Neuronal stem cell (in vitro differentiated cells): ENCODE measurements at regions not wholly inside any gene's neighbourhood (a gene's known extent, or its start where the extent isn't known, plus 50 kb on each side); places are given as distances from the start of the nearest gene placed in this dataset.
A peak's percentile ranks its signal among the peaks of the same experiment; 100 is the strongest.

Experiments
- DNase-seq: peaks from one replicate; pipeline ENCODE4 v3.0.0-alpha.2; 2013; ENCODE audit warnings: low spot score
- H2AFZ ChIP-seq: one replicate; pipeline ENCODE4 v1.6.1; 2013; ENCODE audit warnings: mild to moderate bottlenecking, low read length, inconsistent platforms
- H2AK5ac ChIP-seq: 2 replicates; pipeline ENCODE4 v1.6.1; 2013; ENCODE audit warnings: low read depth, mild to moderate bottlenecking, inconsistent platforms, low read length, moderate library complexity, mixed read lengths
- H2BK120ac ChIP-seq: 2 replicates; pipeline ENCODE4 v1.6.1; 2013; ENCODE audit warnings: low read depth, mild to moderate bottlenecking, inconsistent platforms, low read length, moderate library complexity, mixed read lengths
- H2BK12ac ChIP-seq: one replicate; pipeline ENCODE4 v1.6.1; 2013; ENCODE audit warnings: low read length, inconsistent platforms
- H2BK15ac ChIP-seq: 2 replicates; pipeline ENCODE4 v1.6.1; 2013; ENCODE audit warnings: mild to moderate bottlenecking, low read length, inconsistent platforms, mixed read lengths
- H2BK5ac ChIP-seq: one replicate; pipeline ENCODE4 v1.6.1; 2013; ENCODE audit warnings: inconsistent platforms, mild to moderate bottlenecking, low read length, moderate library complexity
- H3K14ac ChIP-seq: one replicate; pipeline ENCODE4 v1.6.1; 2013; ENCODE audit warnings: low read length, inconsistent platforms
- H3K18ac ChIP-seq: 2 replicates; pipeline ENCODE4 v1.6.1; 2013; ENCODE audit warnings: low read length, inconsistent platforms
- H3K23ac ChIP-seq: 2 replicates; pipeline ENCODE4 v1.6.1; 2013; ENCODE audit warnings: low read depth, mild to moderate bottlenecking, mixed read lengths, low read length, inconsistent platforms; ENCODE audit not compliant: poor library complexity
- H3K27ac ChIP-seq: replicated peaks from 3 replicates; pipeline ENCODE4 v1.5.1; 2013; ENCODE audit warnings: low read length, inconsistent platforms
- H3K27me3 ChIP-seq, 3 experiments: 2 replicates each; pipeline ENCODE4 v1.6.1; 2013; ENCODE audit warnings: low read length in 3 of 3, mild to moderate bottlenecking in 2 of 3, inconsistent platforms in 1 of 3, low read depth in 1 of 3, mixed read lengths in 1 of 3, moderate library complexity in 1 of 3; ENCODE audit not compliant: control insufficient read depth in 3 of 3, insufficient read depth in 3 of 3
- H3K36me3 ChIP-seq, 2 donors: replicated peaks in 1 of 2; 2 replicates each; pipeline ENCODE4 v1.6.1; 2013; ENCODE audit warnings: low read length in 2 of 2; ENCODE audit not compliant: control insufficient read depth in 2 of 2, insufficient read depth in 2 of 2
- H3K4ac ChIP-seq: 2 replicates; pipeline ENCODE4 v1.6.1; 2013; ENCODE audit warnings: inconsistent platforms, mild to moderate bottlenecking, low read length, moderate library complexity
- H3K4me1 ChIP-seq, 2 donors: 1 replicate in 1 of 2; 2 replicates in 1 of 2; pipeline ENCODE4 v1.6.1; 2013; ENCODE audit warnings: low read length in 2 of 2, low read depth in 1 of 2; ENCODE audit not compliant: control insufficient read depth in 2 of 2, insufficient read depth in 1 of 2
- H3K4me2 ChIP-seq: one replicate; pipeline ENCODE4 v1.6.1; 2013; ENCODE audit warnings: mild to moderate bottlenecking, low read length, inconsistent platforms; ENCODE audit not compliant: insufficient read depth, poor library complexity, severe bottlenecking
- H3K4me3 ChIP-seq, 2 donors: 2 replicates each; pipeline ENCODE4 v1.5.1; 2013; ENCODE audit warnings: low read length in 2 of 2, mild to moderate bottlenecking in 2 of 2, inconsistent platforms in 1 of 2, moderate library complexity in 1 of 2
- H3K79me1 ChIP-seq: one replicate; pipeline ENCODE4 v1.6.1; 2013; ENCODE audit warnings: low read depth, mild to moderate bottlenecking, inconsistent platforms, low read length, moderate library complexity
- H3K9ac ChIP-seq: one replicate; pipeline ENCODE4 v1.6.1; 2013; ENCODE audit warnings: mild to moderate bottlenecking, low read depth, low read length, inconsistent platforms; ENCODE audit not compliant: poor library complexity
- H3K9me3 ChIP-seq, 2 donors: replicated peaks in 1 of 2; 2 replicates each; pipeline versions ENCODE3 to v1.6.1; 2013; ENCODE audit warnings: low read length in 2 of 2, mild to moderate bottlenecking in 2 of 2, inconsistent platforms in 1 of 2, low read depth in 1 of 2, mixed read lengths in 1 of 2, moderate library complexity in 1 of 2; ENCODE audit not compliant: control insufficient read depth in 2 of 2, insufficient read depth in 1 of 2
- H4K8ac ChIP-seq: one replicate; pipeline ENCODE4 v1.6.1; 2013; ENCODE audit warnings: low read depth, mild to moderate bottlenecking, inconsistent platforms, low read length, moderate library complexity
- H4K91ac ChIP-seq: one replicate; pipeline ENCODE4 v1.6.1; 2013; ENCODE audit warnings: low read length, low read depth, mild to moderate bottlenecking, inconsistent platforms; ENCODE audit not compliant: poor library complexity
- WGBS, 2 donors: extraction: QIAGEN DNeasy Blood & Tissue Kit; methylation state at CpG; one replicate each; pipeline ENCODE4 v1.1.7; 2013; ENCODE audit warnings: missing lambda C conversion rate in 2 of 2, mixed read lengths in 1 of 2; ENCODE audit not compliant: insufficient read length in 2 of 2, insufficient replicate concordance in 1 of 2; ENCODE audit errors: extremely low coverage in 2 of 2; 5-methylcytosine and 5-hydroxymethylcytosine counted together

- Histone ChIP-seq H4K91ac (no peak overlapping the region), H3K9me3 (peaks cover 0 to 2% of the 10 kb centered on the region in 2 donors), H3K9ac (no peak overlapping the region), H3K4me3 (no peak overlapping the region), H3K27ac (no peak overlapping the region), H2BK12ac (no peak overlapping the region), H2BK5ac (no peak overlapping the region), H3K27me3 (no peaks in the 10 kb centered on the region), H2BK120ac (no peak overlapping the region), H4K8ac (no peak overlapping the region), H2AK5ac (no peak overlapping the region), H3K14ac (no peak overlapping the region), H2BK15ac (no peak overlapping the region), H3K4me1 (peaks cover 4 to 5% of the 10 kb centered on the region in 2 donors), H3K36me3 (no peaks in the 10 kb centered on the region), H3K4me2 (no peak overlapping the region), H3K4ac (no peak overlapping the region), H3K23ac (no peak overlapping the region), H2AFZ (peak overlapping the region; percentile 52), H3K18ac (peak overlapping the region; percentile 22), H3K79me1 (no peaks in the 10 kb centered on the region)
- no peak for DNase-seq
- no CpG with 5 or more reads among the region's 8 CpGs for WGBS, 2 donors
These were observed 489.0 kb downstream of the QKI start for GRCh38 chr6:163903541-163903940.

DNA sequence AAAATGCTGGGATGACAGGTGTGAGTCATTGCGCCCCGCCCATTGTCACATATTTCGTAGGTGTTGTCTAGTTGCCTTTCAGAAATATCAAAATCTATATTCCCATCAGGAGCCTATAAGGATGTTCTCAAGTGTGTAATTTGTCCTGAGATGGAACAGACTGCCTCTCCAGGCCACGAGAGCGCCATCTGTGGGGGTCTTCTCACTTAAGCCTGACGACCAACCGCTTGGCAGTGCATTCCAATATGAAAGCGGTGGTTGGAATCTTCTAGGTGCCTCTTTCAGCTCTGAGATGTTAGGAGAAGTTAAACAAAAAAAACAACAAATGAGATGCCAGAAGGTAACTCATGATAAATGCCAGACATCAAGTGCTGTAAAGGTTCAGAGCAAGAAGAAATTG is 488.5 kb downstream of the QKI start:
- H3K9ac ChIP-seq = no peak overlapping the region
- H3K79me1 ChIP-seq = no peaks in the 10 kb centered on the region
- H2BK15ac ChIP-seq = no peak overlapping the region
- WGBS, 2 donors = no CpG with 5 or more reads among the region's 8 CpGs
- H2BK120ac ChIP-seq = no peak overlapping the region
- no peak for DNase-seq
- no peak overlapping the region for H2BK5ac ChIP-seq
- no peak overlapping the region for H2BK12ac ChIP-seq
- no peak overlapping the region for H3K18ac ChIP-seq
- no peaks in the 10 kb centered on the region for H3K36me3 ChIP-seq
- H3K23ac ChIP-seq = no peak overlapping the region
- peaks cover 4 to 5% of the 10 kb centered on the region in 2 donors for H3K4me1 ChIP-seq
- no peaks in the 10 kb centered on the region for H3K27me3 ChIP-seq
- H3K27ac ChIP-seq = no peak overlapping the region
- no peak overlapping the region for H2AK5ac ChIP-seq
- peaks cover 0 to 3% of the 10 kb centered on the region in 2 donors for H3K9me3 ChIP-seq
- no peak overlapping the region for H3K4me3 ChIP-seq
- H3K14ac ChIP-seq = no peak overlapping the region
- H2AFZ ChIP-seq = no peak overlapping the region
- no peak overlapping the region for H4K91ac ChIP-seq
- no peak overlapping the region for H3K4ac ChIP-seq
- no peak overlapping the region for H3K4me2 ChIP-seq
- no peak overlapping the region for H4K8ac ChIP-seq

GRCh38 chr6:163901681-163902080 is 487.2 kb downstream of the QKI start:
- Histone ChIP-seq H2AFZ (no peak overlapping the region), H3K36me3 (no peaks in the 10 kb centered on the region), H3K14ac (no peak overlapping the region), H3K4ac (no peak overlapping the region), H2BK15ac (peak overlapping the region; percentile 0), H3K23ac (no peak overlapping the region), H4K8ac (no peak overlapping the region), H4K91ac (no peak overlapping the region), H2AK5ac (no peak overlapping the region), H2BK12ac (no peak overlapping the region), H3K4me2 (no peak overlapping the region), H3K79me1 (no peaks in the 10 kb centered on the region), H3K18ac (peak overlapping the region; percentile 72), H3K4me1 (peaks cover 4 to 5% of the 10 kb centered on the region in 2 donors), H3K27me3 (no peaks in the 10 kb centered on the region), H3K27ac (no peak overlapping the region), H2BK120ac (no peak overlapping the region), H3K9me3 (peaks cover 3 to 7% of the 10 kb centered on the region in 2 donors), H2BK5ac (no peak overlapping the region), H3K4me3 (no peak overlapping the region), H3K9ac (no peak overlapping the region)
- no CpG with 5 or more reads among the region's 5 CpGs for WGBS, 2 donors
- DNase-seq = no peak

- Histone ChIP-seq H3K18ac (no peak overlapping the region), H2BK5ac (no peak overlapping the region), H3K9me3 (peaks cover 3 to 7% of the 10 kb centered on the region in 2 donors), H3K4me2 (no peak overlapping the region), H3K4me3 (no peak overlapping the region), H2BK12ac (no peak overlapping the region), H3K79me1 (no peaks in the 10 kb centered on the region), H4K91ac (no peak overlapping the region), H3K36me3 (no peaks in the 10 kb centered on the region), H3K23ac (no peak overlapping the region), H3K27me3 (no peaks in the 10 kb centered on the region), H3K27ac (no peak overlapping the region), H2AFZ (peak overlapping the region; percentile 91), H3K9ac (no peak overlapping the region), H3K14ac (no peak overlapping the region), H2AK5ac (no peak overlapping the region), H4K8ac (no peak overlapping the region), H3K4me1 (peaks cover 4 to 5% of the 10 kb centered on the region in 2 donors), H3K4ac (no peak overlapping the region), H2BK120ac (peak overlapping the region; percentile 8), H2BK15ac (no peak overlapping the region)
- no peak for DNase-seq
- WGBS, 2 donors = no CpG with 5 or more reads among the region's 4 CpGs
These were observed 486.1 kb downstream of the QKI start for GRCh38 chr6:163900570-163900969.
